Activated CD8-positive, alpha-beta memory T cell treated with anti-CD3 and anti-CD28 coated beads for 1 hour (primary cell): ENCODE measurements at regions not wholly inside any gene's neighbourhood (a gene's known extent, or its start where the extent isn't known, plus 50 kb on each side); places are given as distances from the start of the nearest gene placed in this dataset.

Source experiments
- DNase-seq, 2 donors: peaks; one replicate each; pipeline ENCODE4 v3.0.0-alpha.2; 2020; ENCODE audit warnings: low read depth in 1 of 2; ENCODE audit errors: extremely low read depth in 1 of 2

- DNase-seq, result no peak
These were observed 177.8 kb upstream of the ZNF462 start for GRCh38 chr9:106684940-106685695.

- DNase-seq, result no peak
These were observed 173.9 kb upstream of the ZNF462 start for GRCh38 chr9:106689089-106689488.

GRCh38 chr9:106691627-106692026 is 171.3 kb upstream of the ZNF462 start:
- DNase-seq, result no peak

GRCh38 chr9:106693558-106693957 is 169.4 kb upstream of the ZNF462 start:
- DNase-seq, result no peak

- no peak for DNase-seq
These were observed 166.2 kb upstream of the ZNF462 start for GRCh38 chr9:106696804-106697203.

- DNase-seq, result no peak
These were observed 165.6 kb upstream of the ZNF462 start for GRCh38 chr9:106697390-106697749.

GRCh38 chr9:106697750-106698502 is 165.0 kb upstream of the ZNF462 start:
- no peak for DNase-seq

- DNase-seq, result no peak
These were observed 162.3 kb upstream of the ZNF462 start for GRCh38 chr9:106700676-106701075.

GRCh38 chr9:106701611-106702010 is 161.4 kb upstream of the ZNF462 start:
- DNase-seq, result no peak

- DNase-seq, result no peak
These were observed 158.8 kb upstream of the ZNF462 start for GRCh38 chr9:106704056-106704615.

GRCh38 chr9:106707291-106707690 is 155.7 kb upstream of the ZNF462 start:
- no peak for DNase-seq

- no peak for DNase-seq
These were observed 155.1 kb upstream of the ZNF462 start for GRCh38 chr9:106707738-106708474.

- no peak for DNase-seq
These were observed 154.4 kb upstream of the ZNF462 start for GRCh38 chr9:106708475-106709146.

GRCh38 chr9:106712279-106712678 is 150.7 kb upstream of the ZNF462 start:
- no peak for DNase-seq

- DNase-seq, result no peak
These were observed 149.8 kb upstream of the ZNF462 start for GRCh38 chr9:106713206-106713605.

GRCh38 chr9:106716820-106717219 is 146.1 kb upstream of the ZNF462 start:
- DNase-seq, result no peak

GRCh38 chr9:106717686-106718085 is 145.3 kb upstream of the ZNF462 start:
- no peak for DNase-seq

- no peak for DNase-seq
These were observed 144.0 kb upstream of the ZNF462 start for GRCh38 chr9:106718936-106719335.

GRCh38 chr9:106722051-106722753 is 140.8 kb upstream of the ZNF462 start:
- no peak for DNase-seq

GRCh38 chr9:106723926-106724325 is 139.0 kb upstream of the ZNF462 start:
- no peak for DNase-seq
